Activated naive CD4-positive, alpha-beta T cell treated with anti-CD3 and anti-CD28 coated beads, Interleukin-2, amount 10 ng/mL, durations not matched to agents 7 days and 5 days (primary cell): ENCODE measurements at regions not wholly inside any gene's neighbourhood (a gene's known extent, or its start where the extent isn't known, plus 50 kb on each side); places are given as distances from the start of the nearest gene placed in this dataset.

ENCODE experiments used
- CTCF ChIA-PET: fragments of 350-600 bp; sonication (Branson Sonifier 250); formaldehyde crosslinking; loops from one replicate; lab custom pipeline; 2021; ENCODE audit warnings: antibody characterized with exemption; lab: Charles Lee
- DNase-seq: peaks from one replicate; pipeline ENCODE4 v3.0.0-alpha.2; 2020
- H3K27ac Mint-ChIP-seq: one replicate; pipeline ENCODE4 v1.8.0; 2021; ENCODE audit warnings: mild to moderate bottlenecking, moderate library complexity, mixed read lengths
- H3K27me3 Mint-ChIP-seq: one replicate; pipeline ENCODE4 v1.8.0; 2021; ENCODE audit warnings: mild to moderate bottlenecking, mixed read lengths
- H3K36me3 Mint-ChIP-seq: one replicate; pipeline ENCODE4 v1.8.0; 2021; ENCODE audit warnings: mixed read lengths
- H3K4me1 Mint-ChIP-seq: one replicate; pipeline ENCODE4 v1.8.0; 2021; ENCODE audit warnings: mixed read lengths
- H3K4me3 Mint-ChIP-seq: one replicate; pipeline ENCODE4 v1.8.0; 2021; ENCODE audit warnings: mild to moderate bottlenecking, moderate library complexity, mixed read lengths
- H3K9me3 Mint-ChIP-seq: one replicate; pipeline ENCODE4 v1.8.0; 2021; ENCODE audit warnings: mixed read lengths

- Mint-ChIP-seq H3K27ac (no peak overlapping the region), H3K9me3 (no peaks in the 10 kb centered on the region), H3K27me3 (peaks cover 4% of the 10 kb centered on the region), H3K4me1 (no peaks in the 10 kb centered on the region), H3K4me3 (no peak overlapping the region), H3K36me3 (no peaks in the 10 kb centered on the region)
- DNase-seq = no peak
- CTCF ChIA-PET = interaction anchor here (0.7 kb wide), 1 partner anchor 12 kb away, joined by 3 read pairs; no protein-coding TSS in a partner anchor
These were observed 196.6 kb upstream of the COPS8 start for GRCh38 chr2:236888794-236889780.

- H3K4me1 Mint-ChIP-seq = no peaks in the 10 kb centered on the region
- no peak overlapping the region for H3K27ac Mint-ChIP-seq
- H3K4me3 Mint-ChIP-seq = no peak overlapping the region
- H3K36me3 Mint-ChIP-seq = no peaks in the 10 kb centered on the region
- no peak for DNase-seq
- CTCF ChIA-PET = no interaction called here
- no peaks in the 10 kb centered on the region for H3K9me3 Mint-ChIP-seq
- H3K27me3 Mint-ChIP-seq = no peaks in the 10 kb centered on the region
These were observed 195.6 kb upstream of the COPS8 start for GRCh38 chr2:236889791-236890704.

- H3K27me3 Mint-ChIP-seq = no peaks in the 10 kb centered on the region
- no peak overlapping the region for H3K4me3 Mint-ChIP-seq
- DNase-seq = no peak
- no peaks in the 10 kb centered on the region for H3K9me3 Mint-ChIP-seq
- H3K27ac Mint-ChIP-seq = no peak overlapping the region
- no peaks in the 10 kb centered on the region for H3K36me3 Mint-ChIP-seq
- no peaks in the 10 kb centered on the region for H3K4me1 Mint-ChIP-seq
- CTCF ChIA-PET = no interaction called here
These were observed 193.0 kb upstream of the COPS8 start for GRCh38 chr2:236892721-236893120.

GRCh38 chr2:236894791-236895190 is 190.9 kb upstream of the COPS8 start:
- Mint-ChIP-seq H3K36me3 (no peaks in the 10 kb centered on the region), H3K9me3 (no peaks in the 10 kb centered on the region), H3K27ac (no peak overlapping the region), H3K4me1 (no peaks in the 10 kb centered on the region), H3K27me3 (no peaks in the 10 kb centered on the region), H3K4me3 (no peak overlapping the region)
- CTCF ChIA-PET = no interaction called here
- no peak for DNase-seq

GRCh38 chr2:236895497-236895896 is 190.2 kb upstream of the COPS8 start:
- DNase-seq = no peak
- CTCF ChIA-PET = no interaction called here
- H3K4me3 Mint-ChIP-seq = no peak overlapping the region
- no peak overlapping the region for H3K27ac Mint-ChIP-seq
- H3K27me3 Mint-ChIP-seq = peaks cover 6% of the 10 kb centered on the region
- no peaks in the 10 kb centered on the region for H3K36me3 Mint-ChIP-seq
- H3K4me1 Mint-ChIP-seq = no peaks in the 10 kb centered on the region
- H3K9me3 Mint-ChIP-seq = no peaks in the 10 kb centered on the region

DNA sequence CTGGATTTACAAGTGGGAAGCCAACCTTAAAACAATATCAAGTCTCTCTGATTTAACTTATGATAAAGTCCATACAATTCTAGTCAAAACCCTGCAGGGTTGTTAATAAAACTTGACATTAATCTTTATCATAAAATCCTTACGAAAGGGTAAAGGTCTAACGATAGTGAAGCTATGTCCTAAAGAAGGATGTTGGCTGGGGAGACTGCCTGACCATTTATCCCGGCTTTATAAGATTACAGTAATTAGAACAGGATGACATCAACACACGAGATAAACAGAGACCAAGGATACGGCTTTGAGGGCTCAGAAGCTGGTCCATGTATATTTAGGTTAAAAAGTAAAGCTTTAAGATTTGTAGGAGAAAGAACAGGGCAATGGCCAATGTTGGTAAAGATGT is 189.0 kb upstream of the COPS8 start:
- DNase-seq = no peak
- peaks cover 8% of the 10 kb centered on the region for H3K27me3 Mint-ChIP-seq
- H3K36me3 Mint-ChIP-seq = no peaks in the 10 kb centered on the region
- H3K4me1 Mint-ChIP-seq = no peaks in the 10 kb centered on the region
- H3K9me3 Mint-ChIP-seq = no peaks in the 10 kb centered on the region
- no peak overlapping the region for H3K4me3 Mint-ChIP-seq
- H3K27ac Mint-ChIP-seq = no peak overlapping the region
- CTCF ChIA-PET = no interaction called here

DNA sequence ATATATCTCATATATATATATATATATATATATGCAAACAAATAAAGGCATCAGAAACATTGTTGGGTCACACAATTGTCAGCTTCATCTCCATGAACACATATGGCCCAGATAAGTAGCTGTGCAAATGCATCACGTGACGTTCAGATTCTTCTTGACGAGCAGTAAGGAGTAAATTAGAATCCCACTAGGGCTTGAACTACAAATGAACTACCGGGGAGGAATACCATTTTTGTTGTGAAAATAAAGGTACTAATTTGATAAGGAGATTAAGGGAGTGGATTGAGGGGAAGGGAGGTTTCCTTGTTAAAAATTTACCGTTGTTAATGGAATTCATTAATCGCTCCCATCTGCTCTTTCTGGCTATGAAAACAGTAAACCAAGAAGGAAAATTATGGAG is 186.5 kb upstream of the COPS8 start:
- H3K4me1 Mint-ChIP-seq = no peaks in the 10 kb centered on the region
- H3K27ac Mint-ChIP-seq = no peak overlapping the region
- peaks cover 13% of the 10 kb centered on the region for H3K27me3 Mint-ChIP-seq
- CTCF ChIA-PET = no interaction called here
- H3K9me3 Mint-ChIP-seq = no peaks in the 10 kb centered on the region
- no peaks in the 10 kb centered on the region for H3K36me3 Mint-ChIP-seq
- H3K4me3 Mint-ChIP-seq = no peak overlapping the region
- DNase-seq = no peak

DNA sequence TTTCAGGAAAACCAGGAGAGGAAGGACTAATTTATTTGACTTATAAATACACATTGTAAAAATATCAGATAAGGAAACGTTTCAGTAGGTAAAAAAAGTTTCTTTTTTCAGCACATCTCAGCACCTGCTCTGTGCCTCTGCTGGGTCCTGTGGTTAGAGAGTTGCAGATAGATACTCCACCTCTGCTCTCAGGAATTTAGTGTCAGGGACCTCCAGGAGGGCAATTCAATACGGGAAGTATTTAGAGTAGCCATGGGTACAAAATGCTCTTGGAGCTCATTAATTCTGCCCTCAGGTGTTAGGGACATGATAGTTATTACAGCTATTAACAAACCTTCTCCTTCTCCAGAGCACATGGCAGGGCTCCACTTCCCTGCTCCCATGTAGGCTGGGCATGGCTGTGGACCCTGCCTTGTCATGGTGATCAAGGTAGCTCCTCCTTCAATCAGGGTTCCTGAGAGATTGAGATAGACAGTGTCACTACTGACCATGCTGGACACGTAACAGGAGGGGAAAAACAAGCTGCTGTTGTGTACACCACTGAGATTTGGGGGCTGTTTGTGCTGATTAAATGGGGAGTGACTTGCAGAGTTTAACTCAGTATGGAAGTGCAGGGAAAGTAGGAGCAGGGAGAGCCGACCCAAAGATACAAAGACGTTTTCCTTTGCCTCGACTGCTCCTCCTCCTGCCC is 185.6 kb upstream of the COPS8 start:
- CTCF ChIA-PET = no interaction called here
- H3K4me1 Mint-ChIP-seq = no peaks in the 10 kb centered on the region
- peaks cover 19% of the 10 kb centered on the region for H3K27me3 Mint-ChIP-seq
- DNase-seq = no peak
- no peaks in the 10 kb centered on the region for H3K36me3 Mint-ChIP-seq
- H3K27ac Mint-ChIP-seq = no peak overlapping the region
- no peak overlapping the region for H3K4me3 Mint-ChIP-seq
- no peaks in the 10 kb centered on the region for H3K9me3 Mint-ChIP-seq

GRCh38 chr2:236901956-236902355 is 183.7 kb upstream of the COPS8 start:
- no peak for DNase-seq
- Mint-ChIP-seq H3K36me3 (no peaks in the 10 kb centered on the region), H3K4me1 (no peaks in the 10 kb centered on the region), H3K27ac (no peak overlapping the region), H3K27me3 (peaks cover 19% of the 10 kb centered on the region), H3K9me3 (no peaks in the 10 kb centered on the region), H3K4me3 (no peak overlapping the region)
- CTCF ChIA-PET = no interaction called here

DNA sequence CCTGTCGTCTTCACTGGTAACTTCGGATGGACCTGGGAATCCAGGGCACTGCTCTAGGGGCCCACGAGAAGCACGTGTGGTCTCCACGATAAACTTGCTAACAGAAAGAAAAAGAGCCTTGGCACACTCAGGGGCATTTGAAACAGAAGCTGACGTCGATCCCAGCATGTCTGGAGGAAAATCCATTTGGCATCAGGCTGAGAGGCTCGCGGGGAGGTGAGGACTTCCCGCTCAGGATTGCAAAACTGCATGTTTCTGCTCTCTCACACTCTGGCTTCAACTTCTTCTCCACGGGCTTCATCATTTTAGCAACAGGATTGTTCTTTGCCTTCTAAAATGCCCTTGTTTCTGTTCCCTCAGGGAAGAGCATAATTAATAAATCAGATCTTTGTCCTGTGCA is 181.7 kb upstream of the COPS8 start:
- Mint-ChIP-seq H3K9me3 (no peaks in the 10 kb centered on the region), H3K36me3 (no peaks in the 10 kb centered on the region), H3K4me3 (no peak overlapping the region), H3K27ac (no peak overlapping the region), H3K4me1 (no peaks in the 10 kb centered on the region), H3K27me3 (peaks cover 19% of the 10 kb centered on the region)
- CTCF ChIA-PET = no interaction called here
- DNase-seq = no peak

GRCh38 chr2:236904389-236905263 is 181.1 kb upstream of the COPS8 start:
- DNase-seq = no peak
- Mint-ChIP-seq H3K27ac (no peak overlapping the region), H3K4me1 (no peaks in the 10 kb centered on the region), H3K4me3 (no peak overlapping the region), H3K36me3 (no peaks in the 10 kb centered on the region), H3K9me3 (no peaks in the 10 kb centered on the region), H3K27me3 (peaks cover 24% of the 10 kb centered on the region)
- CTCF ChIA-PET = no interaction called here

DNA sequence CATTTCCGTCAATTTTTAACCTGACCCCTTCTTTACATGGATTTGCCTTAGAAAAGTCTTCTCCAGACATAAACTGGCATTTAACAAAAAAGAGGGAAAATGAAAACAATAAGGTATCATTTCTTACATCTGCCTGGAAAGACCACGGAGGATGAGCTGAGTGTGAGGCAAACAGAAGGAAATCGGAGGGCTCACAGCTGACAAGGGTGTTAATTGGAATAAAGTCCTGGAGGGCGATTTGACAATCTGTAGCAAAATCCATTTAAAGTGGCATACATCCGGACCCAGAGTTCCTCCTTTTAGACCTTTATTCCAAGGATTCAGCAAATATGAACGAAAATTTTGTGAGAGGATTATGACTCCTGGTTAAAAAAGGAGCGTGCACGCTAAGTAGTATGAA is 179.7 kb upstream of the COPS8 start:
- no peak for DNase-seq
- Mint-ChIP-seq H3K4me1 (no peaks in the 10 kb centered on the region), H3K9me3 (no peaks in the 10 kb centered on the region), H3K27me3 (peaks cover 18% of the 10 kb centered on the region), H3K36me3 (no peaks in the 10 kb centered on the region), H3K27ac (no peak overlapping the region), H3K4me3 (no peak overlapping the region)
- CTCF ChIA-PET = no interaction called here

- Mint-ChIP-seq H3K36me3 (no peaks in the 10 kb centered on the region), H3K27me3 (peaks cover 23% of the 10 kb centered on the region), H3K27ac (no peak overlapping the region), H3K4me3 (no peak overlapping the region), H3K9me3 (no peaks in the 10 kb centered on the region), H3K4me1 (no peaks in the 10 kb centered on the region)
- CTCF ChIA-PET = no interaction called here
- no peak for DNase-seq
These were observed 177.1 kb upstream of the COPS8 start for GRCh38 chr2:236908439-236909192.
